B cell (primary cell): ENCODE measurements at regions not wholly inside any gene's neighbourhood (a gene's known extent, or its start where the extent isn't known, plus 50 kb on each side); places are given as distances from the start of the nearest gene placed in this dataset.

Experiments used
- ATAC-seq: fragments of 200-7000 bp; cut with Tn5 transposase; one replicate; pipeline ENCODE4 v1.10.0; 2021; ENCODE audit warnings: low read depth, mild to moderate bottlenecking, moderate number of reproducible peaks, moderate library complexity
- CTCF ChIA-PET: fragments of 350-600 bp; sonication (Branson Sonifier 250); formaldehyde crosslinking; loops from one replicate; lab custom pipeline; 2021; ENCODE audit warnings: antibody characterized with exemption, inconsistent platforms; lab: Charles Lee
- POLR2A ChIA-PET: fragments of 350-600 bp; sonication (Branson Sonifier 250); formaldehyde crosslinking; loops from one replicate; lab custom pipeline; 2021; ENCODE audit warnings: antibody characterized with exemption; lab: Charles Lee
- DNase-seq: peaks from one replicate; pipeline ENCODE4 v3.0.0; 2013
- H2AFZ ChIP-seq: 2 replicates; pipeline ENCODE4 v1.6.1; 2012; ENCODE audit warnings: mild to moderate bottlenecking, low read depth, low read length; ENCODE audit not compliant: insufficient read depth, poor library complexity, severe bottlenecking
- H3K27ac ChIP-seq, 2 donors: 1 replicate in 1 of 2; 2 replicates in 1 of 2; pipeline ENCODE4 v1.5.1; 2012 to 2013; ENCODE audit warnings: low read length in 2 of 2, mild to moderate bottlenecking in 2 of 2, moderate library complexity in 1 of 2
- H3K27me3 ChIP-seq, 4 experiments: fragments of 200-600 bp in 1 of 4; sonication (generic) in 1 of 4; replicated peaks in 1 of 4; 1 replicate in 2 of 4; 2 replicates in 2 of 4; pipeline versions ENCODE4 v1.6.1 to v1.7.0; 2013 to 2016; ENCODE audit warnings: low read length in 3 of 4, mild to moderate bottlenecking in 2 of 4, mixed read lengths in 1 of 4, moderate library complexity in 1 of 4; ENCODE audit not compliant: insufficient read depth in 4 of 4, control insufficient read depth in 3 of 4; ENCODE audit errors: control extremely low read depth in 1 of 4
- H3K36me3 ChIP-seq, 2 experiments: replicated peaks in 1 of 2; 1 replicate in 1 of 2; 2 replicates in 1 of 2; pipeline versions ENCODE4 v1.6.1 to v1.7.1; 2013; ENCODE audit warnings: low read length in 1 of 2; ENCODE audit not compliant: insufficient read depth in 2 of 2, control insufficient read depth in 1 of 2; ENCODE audit errors: control extremely low read depth in 1 of 2, extremely low read depth in 1 of 2
- H3K4me1 ChIP-seq, 2 donors: fragments of 200-600 bp in 1 of 2; sonication (generic) in 1 of 2; 1 replicate in 1 of 2; 2 replicates in 1 of 2; pipeline versions ENCODE4 v1.5.1 to v1.6.1; 2013 to 2017; ENCODE audit warnings: low read length in 2 of 2; ENCODE audit not compliant: control insufficient read depth in 2 of 2, insufficient read depth in 2 of 2
- H3K4me2 ChIP-seq: replicated peaks from 2 replicates; pipeline ENCODE3; 2012; ENCODE audit warnings: mild to moderate bottlenecking, low read depth, low read length; ENCODE audit not compliant: poor library complexity, severe bottlenecking
- H3K4me3 ChIP-seq, 5 experiments: fragments of 200-600 bp in 1 of 5; sonication (generic) in 1 of 5; 1 replicate in 3 of 5; 2 replicates in 2 of 5; pipeline versions ENCODE4 v1.5.1 to v1.7.0; 2011 to 2016; ENCODE audit warnings: low read length in 4 of 5, mild to moderate bottlenecking in 4 of 5, low read depth in 2 of 5, control low read depth in 1 of 5, moderate library complexity in 1 of 5; ENCODE audit not compliant: insufficient read depth in 1 of 5; ENCODE audit errors: control extremely low read depth in 1 of 5, extremely low read depth in 1 of 5
- H3K79me2 ChIP-seq: fragments of 200-600 bp; sonication (generic); one replicate; pipeline ENCODE4 v1.6.0; 2016; ENCODE audit warnings: low read length; ENCODE audit not compliant: control insufficient read depth, insufficient read depth
- H3K9ac ChIP-seq: fragments of 200-600 bp; sonication (generic); 2 replicates; pipeline ENCODE4 v1.6.1; 2017; ENCODE audit warnings: mild to moderate bottlenecking, low read length, moderate library complexity
- H3K9me3 ChIP-seq, 3 donors: one replicate each; pipeline versions ENCODE4 v1.6.1 to v1.7.1; 2013; ENCODE audit warnings: low read length in 2 of 3; ENCODE audit not compliant: control insufficient read depth in 2 of 3, insufficient read depth in 1 of 3; ENCODE audit errors: control extremely low read depth in 1 of 3
- H4K20me1 ChIP-seq: 2 replicates; pipeline ENCODE4 v1.6.0; 2012; ENCODE audit warnings: mild to moderate bottlenecking, low read length; ENCODE audit not compliant: insufficient read depth, control insufficient read depth, poor library complexity, severe bottlenecking
- H3K27ac Mint-ChIP-seq: one replicate; pipeline ENCODE4 v1.8.0; 2021; ENCODE audit warnings: mixed read lengths
- H3K27me3 Mint-ChIP-seq: one replicate; pipeline ENCODE4 v1.8.0; 2021; ENCODE audit warnings: mixed read lengths
- H3K4me1 Mint-ChIP-seq: one replicate; pipeline ENCODE4 v1.8.0; 2021; ENCODE audit warnings: mixed read lengths
- H3K4me3 Mint-ChIP-seq: one replicate; pipeline ENCODE4 v1.8.0; 2021; ENCODE audit warnings: mixed read lengths
- H3K9me3 Mint-ChIP-seq: one replicate; pipeline ENCODE4 v1.8.0; 2022; ENCODE audit warnings: mixed read lengths; ENCODE audit not compliant: insufficient read depth
- EZH2 ChIP-seq: IDR thresholded peaks from 2 replicates; pipeline ENCODE4 v1.6.1; 2012; ENCODE audit warnings: borderline replicate concordance, low read depth, mild to moderate bottlenecking, moderate library complexity, low read length; ENCODE audit not compliant: insufficient read depth, poor library complexity, severe bottlenecking
- WGBS: methylation state at CpG from one replicate; pipeline ENCODE4 v1.1.5; 2013; ENCODE audit warnings: missing lambda C conversion rate; ENCODE audit not compliant: insufficient coverage; 5-methylcytosine and 5-hydroxymethylcytosine counted together
- intact Hi-C: fragments of 100-400 bp; cut with micrococcal nuclease; formaldehyde crosslinking; loops from one replicate; pipeline ENCODE4 v1.10.0; 2022
- TF ChIP-seq, protein P1 (sequence below): fragments of 200-600 bp; IDR thresholded peaks from one replicate; pipeline ENCODE4 v1.8.0; 2022; ENCODE audit warnings: antibody characterized with exemption, mild to moderate bottlenecking

DNA sequence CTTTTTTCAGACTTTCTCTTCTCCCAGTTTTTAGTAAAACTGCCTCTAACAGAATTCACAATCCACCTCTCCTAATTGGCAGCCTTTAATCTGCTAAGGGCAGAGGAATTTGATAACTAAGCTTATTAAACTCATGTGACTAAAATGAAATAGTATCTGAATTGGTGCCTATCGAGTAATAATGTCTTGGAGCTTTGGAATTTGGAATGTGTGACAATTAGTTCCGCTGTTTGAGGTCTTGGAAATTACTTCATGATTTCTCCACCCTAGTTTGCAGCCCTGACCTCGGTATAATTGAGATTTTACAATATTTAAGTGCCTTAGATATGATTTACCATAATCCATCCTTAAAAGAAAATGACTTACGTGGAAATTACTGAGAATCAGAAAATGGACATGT is 190.4 kb upstream of the NEBL start:
- H3K27ac ChIP-seq: no peak overlapping the region
- DNase-seq (no peak), ATAC-seq (no peak)
- no peak overlapping the region for H3K9ac ChIP-seq
- Mint-ChIP-seq H3K9me3 (no peaks in the 10 kb centered on the region), H3K4me1 (no peaks in the 10 kb centered on the region), H3K4me3 (no peak overlapping the region), H3K27ac (no peak overlapping the region), H3K27me3 (peaks cover 3% of the 10 kb centered on the region)
- no peaks in the 10 kb centered on the region for H3K36me3 ChIP-seq
- TF ChIP-seq, protein P1, sequence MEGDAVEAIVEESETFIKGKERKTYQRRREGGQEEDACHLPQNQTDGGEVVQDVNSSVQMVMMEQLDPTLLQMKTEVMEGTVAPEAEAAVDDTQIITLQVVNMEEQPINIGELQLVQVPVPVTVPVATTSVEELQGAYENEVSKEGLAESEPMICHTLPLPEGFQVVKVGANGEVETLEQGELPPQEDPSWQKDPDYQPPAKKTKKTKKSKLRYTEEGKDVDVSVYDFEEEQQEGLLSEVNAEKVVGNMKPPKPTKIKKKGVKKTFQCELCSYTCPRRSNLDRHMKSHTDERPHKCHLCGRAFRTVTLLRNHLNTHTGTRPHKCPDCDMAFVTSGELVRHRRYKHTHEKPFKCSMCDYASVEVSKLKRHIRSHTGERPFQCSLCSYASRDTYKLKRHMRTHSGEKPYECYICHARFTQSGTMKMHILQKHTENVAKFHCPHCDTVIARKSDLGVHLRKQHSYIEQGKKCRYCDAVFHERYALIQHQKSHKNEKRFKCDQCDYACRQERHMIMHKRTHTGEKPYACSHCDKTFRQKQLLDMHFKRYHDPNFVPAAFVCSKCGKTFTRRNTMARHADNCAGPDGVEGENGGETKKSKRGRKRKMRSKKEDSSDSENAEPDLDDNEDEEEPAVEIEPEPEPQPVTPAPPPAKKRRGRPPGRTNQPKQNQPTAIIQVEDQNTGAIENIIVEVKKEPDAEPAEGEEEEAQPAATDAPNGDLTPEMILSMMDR: no peak
- no peak for TF ChIP-seq EZH2
- ChIA-PET CTCF (no interaction called here), POLR2A (no interaction called here)
- intact Hi-C loops: no loop called here
- no peak overlapping the region for H2AFZ ChIP-seq
- no peaks in the 10 kb centered on the region for H3K4me1 ChIP-seq
- no peak overlapping the region for H3K4me3 ChIP-seq
- no peaks in the 10 kb centered on the region for H3K9me3 ChIP-seq
- no peaks in the 10 kb centered on the region for H3K79me2 ChIP-seq
- no peak overlapping the region for H3K4me2 ChIP-seq
- H4K20me1 ChIP-seq: no peaks in the 10 kb centered on the region
- WGBS: no CpG with 5 or more reads among the region's 4 CpGs
- H3K27me3 ChIP-seq: no peaks in the 10 kb centered on the region

DNA sequence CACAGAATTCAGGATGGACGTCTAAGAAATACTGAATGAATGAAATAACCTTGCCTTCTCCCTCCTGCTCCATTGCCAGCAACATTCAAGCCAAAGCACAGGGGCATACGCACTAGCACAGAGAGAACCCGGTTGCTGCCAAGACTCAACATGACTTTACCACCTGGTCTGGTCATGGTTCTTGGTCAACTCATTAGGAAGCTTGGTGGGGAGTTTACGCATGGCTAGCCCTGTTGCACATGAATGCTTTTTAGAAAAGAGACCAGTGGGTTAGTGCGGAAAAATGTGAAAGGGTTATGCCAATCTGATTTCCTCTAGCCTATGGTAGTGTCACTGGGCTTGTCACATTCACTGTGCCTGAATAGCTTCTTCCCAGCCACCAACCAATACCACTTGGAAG is 187.6 kb upstream of the NEBL start:
- Mint-ChIP-seq H3K4me3 (no peak overlapping the region), H3K9me3 (no peaks in the 10 kb centered on the region), H3K27ac (no peak overlapping the region), H3K27me3 (peaks cover 3% of the 10 kb centered on the region), H3K4me1 (no peaks in the 10 kb centered on the region)
- Histone ChIP-seq H3K9ac (no peak overlapping the region), H2AFZ (no peak overlapping the region), H3K36me3 (no peaks in the 10 kb centered on the region), H3K4me1 (no peaks in the 10 kb centered on the region), H3K27me3 (no peaks in the 10 kb centered on the region), H3K4me3 (no peak overlapping the region), H3K4me2 (no peak overlapping the region), H4K20me1 (no peaks in the 10 kb centered on the region), H3K79me2 (no peaks in the 10 kb centered on the region), H3K9me3 (no peaks in the 10 kb centered on the region), H3K27ac (no peak overlapping the region)
- intact Hi-C loops: no loop called here
- no peak for DNase-seq
- ChIA-PET POLR2A (no interaction called here), CTCF (no interaction called here)
- no peak for ATAC-seq
- TF ChIP-seq EZH2: no peak
- TF ChIP-seq, protein P1: no peak
- 53% methylated on average over 3 of the region's 5 CpGs for WGBS
